Loucy (cell line): ENCODE measurements at regions not wholly inside any gene's neighbourhood (a gene's known extent, or its start where the extent isn't known, plus 50 kb on each side); places are given as distances from the start of the nearest gene placed in this dataset.
"Not testable (repeated sequence)": the region's sequence is repeated elsewhere in the genome, so short reads cannot be mapped to it uniquely, and the experiment has no call there.

Experiments
- EZH2phosphoT487 ChIP-seq: fragments of 200-600 bp; IDR thresholded peaks from 2 replicates; pipeline ENCODE4 v1.6.1; 2018; ENCODE audit warnings: antibody characterized with exemption, mild to moderate bottlenecking, moderate library complexity, borderline replicate concordance
- TF ChIP-seq, protein P1 (sequence below): fragments of 200-600 bp; sonication (generic); conservative IDR thresholded peaks from 2 replicates; pipeline ENCODE4 v1.5.1; 2014; ENCODE audit warnings: mild to moderate bottlenecking, antibody characterized with exemption, low read length

- TF ChIP-seq, protein P1, sequence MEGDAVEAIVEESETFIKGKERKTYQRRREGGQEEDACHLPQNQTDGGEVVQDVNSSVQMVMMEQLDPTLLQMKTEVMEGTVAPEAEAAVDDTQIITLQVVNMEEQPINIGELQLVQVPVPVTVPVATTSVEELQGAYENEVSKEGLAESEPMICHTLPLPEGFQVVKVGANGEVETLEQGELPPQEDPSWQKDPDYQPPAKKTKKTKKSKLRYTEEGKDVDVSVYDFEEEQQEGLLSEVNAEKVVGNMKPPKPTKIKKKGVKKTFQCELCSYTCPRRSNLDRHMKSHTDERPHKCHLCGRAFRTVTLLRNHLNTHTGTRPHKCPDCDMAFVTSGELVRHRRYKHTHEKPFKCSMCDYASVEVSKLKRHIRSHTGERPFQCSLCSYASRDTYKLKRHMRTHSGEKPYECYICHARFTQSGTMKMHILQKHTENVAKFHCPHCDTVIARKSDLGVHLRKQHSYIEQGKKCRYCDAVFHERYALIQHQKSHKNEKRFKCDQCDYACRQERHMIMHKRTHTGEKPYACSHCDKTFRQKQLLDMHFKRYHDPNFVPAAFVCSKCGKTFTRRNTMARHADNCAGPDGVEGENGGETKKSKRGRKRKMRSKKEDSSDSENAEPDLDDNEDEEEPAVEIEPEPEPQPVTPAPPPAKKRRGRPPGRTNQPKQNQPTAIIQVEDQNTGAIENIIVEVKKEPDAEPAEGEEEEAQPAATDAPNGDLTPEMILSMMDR: not testable (repeated sequence)
- TF ChIP-seq EZH2phosphoT487: not testable (repeated sequence)
Observed at GRCh38 chr2:122051659-122052058, 296.2 kb downstream of the TSN start.
